Esophagus squamous epithelium (tissue), 4 donors: ENCODE measurements at regions not wholly inside any gene's neighbourhood (a gene's known extent, or its start where the extent isn't known, plus 50 kb on each side); places are given as distances from the start of the nearest gene placed in this dataset.
A peak's percentile ranks its signal among the peaks of the same experiment; 100 is the strongest.

ENCODE experiments used
- CTCF ChIP-seq, 6 experiments: fragments of 450-650 bp in 4 of 6; fragments of 200-600 bp in 2 of 6; sonication (generic) in 2 of 6; IDR thresholded peaks; one replicate each; pipeline ENCODE4 v1.5.1; 2016 to 2019; ENCODE audit warnings: antibody characterized with exemption in 6 of 6, mild to moderate bottlenecking in 4 of 6, moderate library complexity in 4 of 6
- POLR2A ChIP-seq, 4 donors: fragments of 450-650 bp; IDR thresholded peaks; one replicate each; pipeline ENCODE4 v1.6.1; 2017; ENCODE audit warnings: antibody characterized with exemption in 4 of 4, mild to moderate bottlenecking in 4 of 4, moderate library complexity in 3 of 4

GRCh38 chr9:93826905-93827544, 128.1 kb downstream of the BARX1 start:
- TF ChIP-seq POLR2A (IDR thresholded peaks at IDR 0.05) (no peak), CTCF (IDR thresholded peaks at IDR 0.05) (peak in 1 of 6 experiments; percentile 35)
